Astrocyte (in vitro differentiated cells and primary cell): ENCODE measurements at regions not wholly inside any gene's neighbourhood (a gene's known extent, or its start where the extent isn't known, plus 50 kb on each side); places are given as distances from the start of the nearest gene placed in this dataset.

Experiments
- CTCF ChIP-seq: IDR thresholded peaks from 2 replicates; pipeline ENCODE4 v1.5.1; 2011; ENCODE audit warnings: low read depth, mild to moderate bottlenecking, inconsistent platforms, low read length, moderate library complexity; ENCODE audit not compliant: insufficient read depth
- EZH2 ChIP-seq: IDR thresholded peaks from 2 replicates; pipeline ENCODE4 v1.6.1; 2012; ENCODE audit warnings: mild to moderate bottlenecking, low read length, inconsistent platforms; ENCODE audit not compliant: insufficient read depth

- TF ChIP-seq EZH2 = no peak
- TF ChIP-seq CTCF = no peak
Measured at GRCh38 chr9:16181539-16181938, 628.7 kb downstream of the CCDC171 start.
